GM23338 (cell line): ENCODE measurements at regions not wholly inside any gene's neighbourhood (a gene's known extent, or its start where the extent isn't known, plus 50 kb on each side); places are given as distances from the start of the nearest gene placed in this dataset.

Experiments used
- ATAC-seq: fragments of 200-7000 bp; cut with Tn5 transposase; 3 replicates; pipeline ENCODE4 v1.9.1; 2020
- DNase-seq: peaks from one replicate; pipeline ENCODE4 v3.0.0-alpha.2; 2015; ENCODE audit warnings: low spot score
- H2AFZ ChIP-seq: fragments of 200-600 bp; sonication (generic); 2 replicates; pipeline ENCODE4 v1.8.0; 2016; ENCODE audit warnings: antibody characterized with exemption, mild to moderate bottlenecking, moderate library complexity
- H3F3A ChIP-seq: fragments of 200-600 bp; sonication (generic); replicated peaks from 2 replicates; pipeline ENCODE4 v1.8.0; 2017; ENCODE audit warnings: antibody characterized with exemption, mixed run types, low read depth
- H3K27ac ChIP-seq: fragments of 200-600 bp; sonication (generic); 2 replicates; pipeline ENCODE4 v1.6.1; 2016; ENCODE audit warnings: low read depth
- H3K27me3 ChIP-seq: fragments of 200-600 bp; sonication (generic); 2 replicates; pipeline ENCODE4 v1.8.0; 2016; ENCODE audit warnings: mild to moderate bottlenecking, mixed run types, moderate library complexity; ENCODE audit not compliant: insufficient read depth
- H3K36me3 ChIP-seq: fragments of 200-600 bp; sonication (generic); 2 replicates; pipeline ENCODE4 v1.8.0; 2016; ENCODE audit warnings: mild to moderate bottlenecking; ENCODE audit not compliant: insufficient read depth
- H3K4me1 ChIP-seq: fragments of 200-600 bp; sonication (generic); 2 replicates; pipeline ENCODE4 v1.8.0; 2016; ENCODE audit warnings: mild to moderate bottlenecking, moderate library complexity; ENCODE audit not compliant: insufficient read depth
- H3K4me2 ChIP-seq: fragments of 200-600 bp; sonication (generic); 2 replicates; pipeline ENCODE4 v1.7.1; 2017; ENCODE audit warnings: mixed run types
- H3K4me3 ChIP-seq: fragments of 200-600 bp; sonication (generic); 2 replicates; pipeline ENCODE4 v1.6.1; 2016; ENCODE audit warnings: mixed run types
- H3K79me2 ChIP-seq: fragments of 200-600 bp; sonication (generic); replicated peaks from 2 replicates; pipeline ENCODE4 v1.8.0; 2017; ENCODE audit warnings: mild to moderate bottlenecking; ENCODE audit not compliant: insufficient read depth
- H3K9me2 ChIP-seq: fragments of 200-600 bp; sonication (generic); 2 replicates; pipeline ENCODE4 v1.8.0; 2017; ENCODE audit not compliant: insufficient read depth
- H4K20me1 ChIP-seq: fragments of 200-600 bp; sonication (generic); replicated peaks from 2 replicates; pipeline ENCODE4 v1.8.0; 2017; ENCODE audit warnings: mild to moderate bottlenecking; ENCODE audit not compliant: insufficient read depth
- H3K27ac Mint-ChIP-seq: 2 replicates; pipeline ENCODE4 v1.8.0; 2020; ENCODE audit warnings: inconsistent platforms, mild to moderate bottlenecking, moderate library complexity, mixed read lengths
- H3K27me3 Mint-ChIP-seq: 3 replicates; pipeline ENCODE4 v1.8.0; 2022; ENCODE audit warnings: low read depth, mild to moderate bottlenecking, moderate library complexity, mixed read lengths, inconsistent platforms; ENCODE audit not compliant: insufficient read depth, poor library complexity
- H3K36me3 Mint-ChIP-seq: 3 replicates; pipeline ENCODE4 v1.8.0; 2021; ENCODE audit warnings: low read depth, mild to moderate bottlenecking, inconsistent platforms, moderate library complexity, mixed read lengths
- H3K4me1 Mint-ChIP-seq: 3 replicates; pipeline ENCODE4 v1.8.0; 2020; ENCODE audit warnings: mild to moderate bottlenecking, inconsistent platforms, mixed read lengths
- H3K4me3 Mint-ChIP-seq: 3 replicates; pipeline ENCODE4 v1.8.0; 2021; ENCODE audit warnings: moderate library complexity, mild to moderate bottlenecking, inconsistent platforms, mixed read lengths
- H3K9me3 Mint-ChIP-seq: 3 replicates; pipeline ENCODE4 v1.8.0; 2020; ENCODE audit warnings: moderate library complexity, mild to moderate bottlenecking, inconsistent platforms, mixed read lengths
- ETS1 ChIP-seq: IDR thresholded peaks from 2 replicates; pipeline ENCODE4 v1.6.1; 2016; ENCODE audit warnings: antibody characterized with exemption
- JUNB ChIP-seq: IDR thresholded peaks from one replicate; pipeline ENCODE4 v1.6.1; 2016; ENCODE audit warnings: antibody characterized with exemption; ENCODE audit not compliant: unreplicated experiment
- NANOG ChIP-seq: IDR thresholded peaks from 2 replicates; pipeline ENCODE4 v1.6.1; 2016; ENCODE audit warnings: antibody characterized with exemption, borderline replicate concordance
- POLR2AphosphoS5 ChIP-seq: IDR thresholded peaks from 2 replicates; pipeline ENCODE4 v1.6.1; 2016; ENCODE audit warnings: antibody characterized with exemption, low read depth
- STAT1 ChIP-seq: IDR thresholded peaks from one replicate; pipeline ENCODE4 v1.6.1; 2016; ENCODE audit warnings: antibody characterized with exemption; ENCODE audit not compliant: unreplicated experiment
- ZNF331 ChIP-seq: fragments of 250-450 bp; sonication (Bioruptor Pico); IDR thresholded peaks from 2 replicates; pipeline ENCODE4 v1.5.0; 2020; ENCODE audit warnings: low read depth, mild to moderate bottlenecking, moderate library complexity
- ZNF462 ChIP-seq: fragments of 250-450 bp; sonication (Bioruptor Pico); IDR thresholded peaks from 2 replicates; pipeline ENCODE4 v1.5.0; 2020; ENCODE audit warnings: mild to moderate bottlenecking, moderate library complexity

- Histone ChIP-seq H3F3A (no peaks in the 10 kb centered on the region), H2AFZ (no peak overlapping the region), H3K27ac (no peak overlapping the region), H3K27me3 (no peaks in the 10 kb centered on the region), H3K4me3 (no peak overlapping the region), H3K4me2 (no peak overlapping the region), H3K79me2 (no peaks in the 10 kb centered on the region), H3K4me1 (no peaks in the 10 kb centered on the region), H4K20me1 (no peaks in the 10 kb centered on the region), H3K9me2 (peaks cover 13% of the 10 kb centered on the region; the same call in 1 of the 2 replicates), H3K36me3 (peaks cover 5% of the 10 kb centered on the region; the same call in 1 of the 2 replicates)
- DNase-seq (no peak), ATAC-seq (no peak)
- Mint-ChIP-seq H3K4me3 (no peak overlapping the region), H3K36me3 (0 out of 3 replicates have a peak, but pooled peaks cover 8% of the 10 kb centered on the region), H3K9me3 (0 out of 3 replicates have a peak, but pooled peaks cover 7% of the 10 kb centered on the region), H3K27ac (no peak overlapping the region), H3K27me3 (peaks cover 2% of the 10 kb centered on the region), H3K4me1 (peaks cover 5% of the 10 kb centered on the region; the same call in 2 of the 3 replicates)
- no peak for TF ChIP-seq ETS1
- no peak for TF ChIP-seq ZNF462 (CRISPR knock-in tag)
- no peak for TF ChIP-seq NANOG
- no peak for TF ChIP-seq JUNB
- TF ChIP-seq POLR2AphosphoS5, result no peak
- no peak for TF ChIP-seq STAT1
- TF ChIP-seq ZNF331 (CRISPR knock-in tag), result no peak
These were observed 324.3 kb upstream of the ZFP64 start for GRCh38 chr20:52515877-52516276.
